Caco-2 (cell line): ENCODE measurements at regions not wholly inside any gene's neighbourhood (a gene's known extent, or its start where the extent isn't known, plus 50 kb on each side); places are given as distances from the start of the nearest gene placed in this dataset.

ENCODE experiments used
- BruUV-seq: library from RNA; stranded (reverse); fragments of 400-500 nt; replicated peaks from 2 replicates; lab custom pipeline; 2021; lab: Mats Ljungman, UMichigan
- CTCF ChIA-PET: fragments of 300-600 bp; sonication (Branson Sonifier 250); formaldehyde crosslinking; loops from one replicate; lab custom pipeline; 2022; ENCODE audit warnings: antibody characterized with exemption; lab: Charles Lee
- POLR2A ChIA-PET: fragments of 300-600 bp; sonication (Branson Sonifier 250); formaldehyde crosslinking; loops from one replicate; lab custom pipeline; 2022; ENCODE audit warnings: antibody characterized with exemption; lab: Charles Lee
- DNase-seq, 2 experiments: peaks; one replicate each; pipeline versions ENCODE4 v3.0.0 to v3.0.0-alpha.2; 2020 to 2022
- H3K27me3 ChIP-seq: replicated peaks from 2 replicates; pipeline ENCODE4 v1.6.0; 2011; ENCODE audit warnings: low read length; ENCODE audit not compliant: control insufficient read depth, insufficient read depth
- H3K36me3 ChIP-seq: 2 replicates; pipeline ENCODE4 v1.5.1; 2011; ENCODE audit warnings: low read length; ENCODE audit not compliant: control insufficient read depth, insufficient read depth
- H3K4me1 ChIP-seq: fragments of 250-450 bp; sonication (Bioruptor Pico); 2 replicates; pipeline ENCODE4 v1.5.1; 2020; ENCODE audit warnings: mild to moderate bottlenecking
- H3K4me3 ChIP-seq: 2 replicates; pipeline ENCODE4 v1.5.1; 2011; ENCODE audit warnings: low read depth, mild to moderate bottlenecking, control low read depth, low read length
- H3K9me3 ChIP-seq: fragments of 250-450 bp; sonication (Bioruptor Pico); 2 replicates; pipeline ENCODE4 v1.5.1; 2020; ENCODE audit warnings: mild to moderate bottlenecking, moderate library complexity
- H3K27ac Mint-ChIP-seq: one replicate; pipeline ENCODE4 v1.8.0; 2022; ENCODE audit warnings: mixed read lengths; ENCODE audit not compliant: unreplicated experiment
- H3K27me3 Mint-ChIP-seq: one replicate; pipeline ENCODE4 v1.8.0; 2022; ENCODE audit warnings: mixed read lengths; ENCODE audit not compliant: insufficient read depth, unreplicated experiment
- H3K36me3 Mint-ChIP-seq: one replicate; pipeline ENCODE4 v1.8.0; 2022; ENCODE audit warnings: mild to moderate bottlenecking, mixed read lengths; ENCODE audit not compliant: insufficient read depth, unreplicated experiment
- H3K4me1 Mint-ChIP-seq: one replicate; pipeline ENCODE4 v1.8.0; 2022; ENCODE audit warnings: low read depth, mixed read lengths; ENCODE audit not compliant: unreplicated experiment
- H3K4me3 Mint-ChIP-seq: one replicate; pipeline ENCODE4 v1.8.0; 2022; ENCODE audit warnings: mild to moderate bottlenecking, moderate library complexity, mixed read lengths; ENCODE audit not compliant: unreplicated experiment
- H3K9me3 Mint-ChIP-seq: one replicate; pipeline ENCODE4 v1.8.0; 2022; ENCODE audit warnings: mixed read lengths; ENCODE audit not compliant: unreplicated experiment
- intact Hi-C: fragments of 100-400 bp; cut with micrococcal nuclease; formaldehyde crosslinking; loops from one replicate; pipeline ENCODE4 v1.10.0; 2022; ENCODE audit not compliant: unreplicated experiment
- TF ChIP-seq, protein P1 (sequence below), 2 experiments: fragments of 200-600 bp in 1 of 2; IDR thresholded peaks; 1 replicate in 1 of 2; 2 replicates in 1 of 2; pipeline versions ENCODE4 v1.5.1 to v1.8.0; 2011 to 2022; ENCODE audit warnings: antibody characterized with exemption in 1 of 2, control low read depth in 1 of 2, inconsistent platforms in 1 of 2, low read depth in 1 of 2, low read length in 1 of 2, mild to moderate bottlenecking in 1 of 2, moderate library complexity in 1 of 2; ENCODE audit not compliant: insufficient read depth in 1 of 2, severe bottlenecking in 1 of 2, unreplicated experiment in 1 of 2

DNA sequence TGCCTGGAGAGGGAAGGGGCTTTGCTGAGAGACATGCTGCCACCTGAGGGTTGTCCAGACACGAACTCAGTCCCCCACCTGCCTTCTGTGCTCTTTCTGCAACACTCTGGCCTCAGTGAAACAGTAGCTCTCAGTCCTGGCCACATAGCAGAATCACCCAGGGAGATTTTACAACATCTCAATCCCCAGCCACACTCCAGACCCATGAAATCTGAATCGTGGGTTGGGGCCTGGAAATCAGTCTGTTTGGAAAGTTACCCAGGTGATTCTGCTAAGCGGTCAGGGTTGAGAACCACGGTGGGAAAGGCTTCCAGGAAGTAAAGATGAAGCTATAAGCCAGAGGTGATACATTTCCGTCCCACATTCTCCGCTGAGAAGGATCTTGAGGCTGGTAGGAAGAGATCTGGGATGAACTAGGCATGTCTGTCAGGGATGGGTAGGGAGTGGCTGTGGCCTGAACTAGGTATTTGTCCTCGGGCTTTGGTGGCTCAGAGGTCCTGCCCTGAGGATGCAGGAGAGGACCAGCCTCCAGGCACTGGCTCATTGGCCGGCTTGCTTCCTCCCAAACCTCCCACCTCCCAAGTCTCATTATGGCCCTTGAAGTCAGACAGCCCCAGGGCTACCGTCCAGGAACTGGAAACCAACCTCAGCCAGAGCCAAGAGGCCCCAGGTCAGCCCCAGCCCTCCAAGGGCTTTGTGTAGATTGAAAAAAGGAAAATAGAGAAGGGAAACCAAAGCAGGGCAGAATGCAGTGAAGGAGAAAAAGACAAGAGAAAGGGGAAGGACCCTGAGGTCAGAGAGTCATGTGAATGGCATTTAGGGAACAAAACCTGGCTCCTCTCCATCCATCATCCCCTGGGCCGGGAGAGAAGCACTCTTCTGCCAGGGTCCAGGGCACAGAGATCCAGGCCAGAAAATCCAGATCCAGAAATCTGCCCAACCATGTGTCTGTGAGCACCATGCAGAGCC is 119.6 kb downstream of the ZFP36L2 start:
- H3K4me1 ChIP-seq: peaks cover 33% of the 10 kb centered on the region
- peak in 1 of 2 experiments; percentile 59 for DNase-seq
- peaks cover 16% of the 10 kb centered on the region for H3K9me3 Mint-ChIP-seq
- peaks cover 37% of the 10 kb centered on the region for H3K4me1 Mint-ChIP-seq
- no peaks in the 10 kb centered on the region; the same call in 1 of the 2 replicates for H3K27me3 ChIP-seq
- no peaks in the 10 kb centered on the region for H3K9me3 ChIP-seq
- no peak overlapping the region for H3K4me3 Mint-ChIP-seq
- TF ChIP-seq, protein P1, sequence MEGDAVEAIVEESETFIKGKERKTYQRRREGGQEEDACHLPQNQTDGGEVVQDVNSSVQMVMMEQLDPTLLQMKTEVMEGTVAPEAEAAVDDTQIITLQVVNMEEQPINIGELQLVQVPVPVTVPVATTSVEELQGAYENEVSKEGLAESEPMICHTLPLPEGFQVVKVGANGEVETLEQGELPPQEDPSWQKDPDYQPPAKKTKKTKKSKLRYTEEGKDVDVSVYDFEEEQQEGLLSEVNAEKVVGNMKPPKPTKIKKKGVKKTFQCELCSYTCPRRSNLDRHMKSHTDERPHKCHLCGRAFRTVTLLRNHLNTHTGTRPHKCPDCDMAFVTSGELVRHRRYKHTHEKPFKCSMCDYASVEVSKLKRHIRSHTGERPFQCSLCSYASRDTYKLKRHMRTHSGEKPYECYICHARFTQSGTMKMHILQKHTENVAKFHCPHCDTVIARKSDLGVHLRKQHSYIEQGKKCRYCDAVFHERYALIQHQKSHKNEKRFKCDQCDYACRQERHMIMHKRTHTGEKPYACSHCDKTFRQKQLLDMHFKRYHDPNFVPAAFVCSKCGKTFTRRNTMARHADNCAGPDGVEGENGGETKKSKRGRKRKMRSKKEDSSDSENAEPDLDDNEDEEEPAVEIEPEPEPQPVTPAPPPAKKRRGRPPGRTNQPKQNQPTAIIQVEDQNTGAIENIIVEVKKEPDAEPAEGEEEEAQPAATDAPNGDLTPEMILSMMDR (IDR thresholded peaks at IDR 0.05; ENCODE audit: insufficient read depth in 1 of 2, low read depth in 1 of 2, low read length in 1 of 2, severe bottlenecking in 1 of 2, unreplicated experiment in 1 of 2): no peak
- peak overlapping the region; percentile 77 for H3K27ac Mint-ChIP-seq
- no TSS peak for BruUV-seq
- no peaks in the 10 kb centered on the region for H3K27me3 Mint-ChIP-seq
- H3K36me3 ChIP-seq: no peaks in the 10 kb centered on the region
- H3K36me3 Mint-ChIP-seq: peaks cover 6% of the 10 kb centered on the region
- H3K4me3 ChIP-seq: no peak overlapping the region
- ChIA-PET POLR2A (interaction anchor here (0.5 kb wide), 1 partner anchor 120 kb away, joined by 4 read pairs; the partner anchor contains the start of gene ZFP36L2), CTCF (interaction anchor here (0.5 to 1.3 kb wide), 4 partner anchors 14 to 747 kb away, joined by 3 to 5 read pairs (median 3); no protein-coding TSS in a partner anchor)
- intact Hi-C loops: no loop called here

DNA sequence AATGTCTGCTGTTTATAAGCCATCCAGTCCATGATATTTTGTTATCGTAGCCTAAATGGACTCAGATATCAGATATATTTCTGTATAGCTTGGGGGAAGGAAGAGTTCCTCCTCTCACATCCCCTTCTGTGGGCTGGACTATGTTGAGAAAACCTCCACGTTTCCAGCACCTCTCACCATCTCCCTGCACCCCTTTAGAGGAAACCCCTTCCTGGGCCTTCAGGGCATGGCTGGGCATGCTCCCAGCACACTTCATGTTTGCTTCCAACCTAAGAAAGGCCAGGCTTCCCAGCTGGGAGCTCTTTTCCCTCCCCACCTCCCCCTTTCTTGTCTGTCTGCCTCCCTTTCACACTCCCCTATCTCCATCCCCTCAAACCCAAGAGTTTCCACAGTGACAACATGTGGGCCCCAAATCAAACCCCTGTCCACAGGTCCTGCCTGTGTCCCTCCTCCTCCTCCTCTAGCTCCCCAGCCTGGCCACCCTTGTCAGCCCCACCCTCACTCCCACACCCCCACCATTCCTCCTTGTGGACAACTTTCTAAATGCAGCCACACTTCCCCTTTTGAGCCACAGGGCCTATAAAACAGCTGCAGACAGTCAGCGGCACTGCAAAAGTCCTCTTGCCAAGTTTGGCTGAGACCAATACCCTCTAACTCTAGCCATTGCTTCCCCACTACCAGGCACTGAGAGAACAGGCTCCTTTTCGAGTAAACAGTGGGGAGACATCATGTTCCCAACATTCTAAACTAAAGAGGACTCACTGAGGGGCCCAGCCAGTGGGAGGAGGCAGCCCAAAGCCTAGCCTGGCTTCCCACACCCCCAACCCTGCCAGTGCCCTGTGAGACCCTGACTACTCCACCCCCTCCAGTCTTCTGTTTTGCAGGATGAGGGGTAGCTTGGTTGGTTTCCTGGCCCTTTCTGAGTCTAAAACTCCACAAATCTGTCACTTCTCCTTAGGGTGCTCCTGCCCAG is 120.5 kb downstream of the ZFP36L2 start:
- H3K9me3 Mint-ChIP-seq: peaks cover 16% of the 10 kb centered on the region
- peaks cover 37% of the 10 kb centered on the region for H3K4me1 Mint-ChIP-seq
- H3K36me3 Mint-ChIP-seq: peaks cover 6% of the 10 kb centered on the region
- DNase-seq: peak in 1 of 2 experiments; percentile 46
- peaks cover 25% of the 10 kb centered on the region for H3K4me1 ChIP-seq
- ChIA-PET POLR2A (no interaction called here), CTCF (interaction anchor here (0.5 to 1.3 kb wide), 4 partner anchors 13 to 111 kb away, joined by 3 to 4 read pairs (median 3); no protein-coding TSS in a partner anchor)
- intact Hi-C loops: no loop called here
- H3K9me3 ChIP-seq: no peaks in the 10 kb centered on the region
- TF ChIP-seq, protein P1 (IDR thresholded peaks at IDR 0.05; ENCODE audit: insufficient read depth in 1 of 2, low read depth in 1 of 2, low read length in 1 of 2, severe bottlenecking in 1 of 2, unreplicated experiment in 1 of 2): peak; percentile 9 to 21
- H3K4me3 ChIP-seq: no peak overlapping the region
- H3K27ac Mint-ChIP-seq: peak overlapping the region; percentile 77
- H3K27me3 ChIP-seq: no peaks in the 10 kb centered on the region
- H3K36me3 ChIP-seq: no peaks in the 10 kb centered on the region
- BruUV-seq: no TSS peak
- no peak overlapping the region for H3K4me3 Mint-ChIP-seq
- no peaks in the 10 kb centered on the region for H3K27me3 Mint-ChIP-seq
